SKM-1 treated with dmso at 0.1 percent for 144 hours (cell line): ENCODE measurements at regions not wholly inside any gene's neighbourhood (a gene's known extent, or its start where the extent isn't known, plus 50 kb on each side); places are given as distances from the start of the nearest gene placed in this dataset.
"Not testable (repeated sequence)": the region's sequence is repeated elsewhere in the genome, so short reads cannot be mapped to it uniquely, and the experiment has no call there.

Source experiments
- DNase-seq: peaks from one replicate; lab custom pipeline; 2025; ENCODE audit not compliant: unreplicated experiment; lab: John Stamatoyannopoulos, UW

DNA sequence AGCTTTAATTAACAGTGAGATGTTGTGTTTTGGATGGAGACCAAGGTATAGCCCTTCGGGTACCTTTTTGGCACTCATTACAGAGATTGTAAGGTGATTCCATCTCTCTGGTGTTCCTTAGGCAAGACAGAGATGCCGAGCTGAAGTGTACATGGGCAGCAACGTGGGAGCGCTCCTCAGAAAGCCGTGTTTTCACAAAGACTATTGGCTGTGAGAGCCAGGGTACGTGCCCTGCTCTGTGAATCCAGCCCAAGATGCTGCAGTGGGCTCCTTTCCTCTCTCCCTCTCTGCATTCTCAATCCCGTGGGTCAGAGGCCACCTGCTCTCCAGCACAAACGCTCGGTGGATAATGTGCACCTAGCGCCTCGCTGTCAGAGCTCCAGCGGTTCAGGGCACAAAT is 203.0 kb upstream of the EPHA4 start:
- no peak for DNase-seq

DNA sequence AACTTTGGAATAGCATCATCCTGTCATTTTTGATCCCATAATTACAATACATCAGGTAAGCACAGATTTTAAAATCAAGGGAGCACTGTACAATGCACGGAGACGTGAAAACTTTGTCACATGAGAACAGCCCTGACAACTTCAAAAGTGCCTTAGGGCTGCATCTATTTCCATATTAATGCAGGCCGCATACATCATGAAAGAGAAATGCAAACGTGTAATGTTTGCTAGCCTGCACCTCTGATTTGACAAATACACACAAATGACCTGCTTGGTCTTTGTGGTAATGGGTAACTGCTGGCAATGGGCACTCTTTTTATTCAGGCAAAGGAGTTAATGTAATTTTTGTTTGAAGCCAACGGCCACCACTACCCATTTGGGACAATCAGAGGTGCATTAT is 202.0 kb upstream of the EPHA4 start:
- no peak for DNase-seq

DNA sequence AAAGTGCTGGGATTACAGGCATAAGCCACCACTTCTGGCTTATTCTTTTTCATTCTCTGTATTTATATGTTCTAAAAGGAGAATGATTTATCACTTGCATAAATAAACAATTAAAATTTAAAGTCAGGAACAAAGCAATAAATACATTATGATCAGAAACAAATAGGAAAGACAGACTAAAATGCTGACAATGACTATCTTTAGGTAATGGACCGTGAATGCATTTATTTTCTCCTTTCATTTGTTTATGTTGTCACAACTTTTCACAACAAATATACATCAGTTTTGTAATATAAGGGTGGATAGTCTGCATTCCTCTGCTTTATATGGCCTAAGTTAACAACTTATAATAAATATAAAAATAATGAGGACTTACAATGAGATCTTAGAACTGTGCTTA is 199.2 kb upstream of the EPHA4 start:
- no peak for DNase-seq

DNA sequence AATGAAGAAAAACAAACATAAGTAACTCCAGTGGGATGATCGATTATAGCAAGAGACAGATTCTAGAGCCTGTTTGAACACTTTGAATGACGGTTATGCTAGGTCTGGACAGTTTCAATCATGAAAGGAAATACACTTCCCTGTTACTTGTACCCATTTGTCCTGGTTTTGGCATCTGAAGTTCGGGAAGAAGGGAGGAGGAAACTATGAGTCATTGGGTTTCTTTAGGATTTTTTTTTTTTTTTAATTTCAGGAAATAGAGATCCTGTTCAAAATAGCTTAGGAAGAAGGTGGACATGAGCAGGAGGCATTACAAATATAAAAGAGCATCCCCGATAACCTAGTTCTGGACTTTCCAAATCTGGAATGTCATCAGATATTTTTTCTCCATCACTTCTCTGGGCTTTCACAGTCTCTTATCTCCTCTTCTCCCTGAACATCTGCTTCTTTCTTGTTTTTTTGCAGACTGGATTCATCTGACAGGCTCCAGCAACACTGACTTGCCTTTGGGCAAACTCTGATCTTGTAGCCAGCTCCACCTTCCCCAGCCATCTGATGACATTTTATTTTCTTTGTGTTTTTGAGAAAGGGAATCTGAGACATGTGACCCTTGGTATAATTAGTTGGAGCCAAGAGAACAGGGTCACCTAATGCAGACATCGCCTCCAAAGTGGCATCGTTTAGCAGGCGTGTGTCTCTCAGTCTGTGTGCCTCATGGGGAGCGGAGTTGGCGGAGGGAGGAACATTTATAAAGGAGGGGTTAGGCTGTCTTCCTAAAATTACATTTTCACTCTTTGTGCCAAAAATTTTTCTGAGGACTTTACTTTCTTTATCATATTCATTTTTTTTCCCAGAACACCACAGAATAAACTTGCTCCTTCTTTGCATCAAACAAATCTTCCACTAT is 195.3 kb upstream of the EPHA4 start:
- no peak for DNase-seq

DNA sequence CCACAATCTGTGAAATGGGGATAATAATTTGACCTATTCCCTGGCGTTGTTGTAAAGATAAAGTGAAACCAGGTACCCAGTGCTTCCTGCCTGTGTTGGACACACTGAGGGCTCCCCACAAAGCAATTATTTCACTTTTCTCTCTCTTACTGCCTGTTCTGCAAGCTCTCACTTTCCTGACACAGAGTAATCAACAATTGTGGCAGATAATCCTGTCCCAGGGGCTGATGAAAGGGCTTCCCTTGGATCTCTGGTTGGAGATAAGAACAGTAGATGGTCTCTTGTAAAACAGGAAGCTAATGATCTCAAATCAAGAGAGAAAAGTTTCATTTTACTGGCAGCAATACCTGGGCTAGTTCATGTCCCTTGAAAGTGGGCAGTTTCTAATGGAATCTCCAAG is 190.4 kb upstream of the EPHA4 start:
- DNase-seq = no peak

DNA sequence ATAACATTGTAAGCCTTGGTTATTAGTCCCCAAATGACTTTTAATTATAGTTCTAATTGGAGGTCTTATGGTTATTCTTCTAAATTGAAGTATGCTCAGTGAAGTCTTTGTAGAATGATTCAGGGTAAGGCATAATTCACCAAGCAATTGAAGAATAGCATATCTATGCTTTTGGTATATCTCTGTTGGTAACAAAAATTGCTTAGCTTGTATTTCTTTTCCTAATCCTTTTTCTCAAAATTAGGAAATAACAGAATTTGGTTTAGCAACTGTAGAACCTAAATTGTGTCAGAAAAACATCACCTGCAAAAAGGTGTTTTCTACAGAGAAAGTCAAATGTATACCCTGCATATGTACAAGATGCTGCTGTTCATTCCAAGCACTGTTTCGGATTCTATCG is 189.2 kb upstream of the EPHA4 start:
- DNase-seq = no peak

DNA sequence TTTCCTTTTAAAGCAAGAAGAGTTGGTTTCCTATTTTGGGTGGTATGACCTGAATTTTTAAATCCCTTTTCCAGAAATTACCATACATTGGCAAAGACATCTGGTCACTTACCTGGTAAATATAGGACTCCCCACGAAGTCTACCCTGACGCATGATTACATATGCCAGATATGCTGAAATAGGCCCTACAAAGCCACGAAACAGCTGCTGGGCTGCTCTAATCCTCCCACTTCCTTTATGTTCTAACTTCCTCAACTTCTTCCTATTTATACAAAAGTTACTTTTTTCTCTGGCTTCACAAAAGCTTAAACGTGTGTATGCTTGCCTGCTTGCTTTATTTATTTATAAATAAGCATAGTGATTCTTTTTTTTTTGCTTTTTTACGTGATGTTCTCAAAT is 186.0 kb upstream of the EPHA4 start:
- peak; percentile 82 for DNase-seq

DNA sequence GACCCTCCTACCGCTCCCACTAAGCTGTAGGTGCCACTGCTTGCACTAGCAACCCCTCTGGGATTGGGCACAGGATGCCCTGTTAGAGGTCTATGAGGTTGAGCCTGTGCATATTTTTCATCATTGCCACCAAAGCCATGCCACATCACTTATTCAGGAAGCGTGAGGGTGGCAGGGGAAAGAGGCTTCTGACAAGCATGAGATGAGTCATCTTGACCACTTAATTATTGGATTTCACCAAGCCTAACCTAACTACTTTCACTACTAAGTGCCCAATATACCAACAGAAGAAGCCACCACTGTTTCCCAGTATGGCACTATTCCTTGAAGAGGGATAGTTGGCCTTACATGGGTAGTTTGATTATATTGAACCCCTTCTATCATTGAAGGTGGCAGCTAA is 181.3 kb upstream of the EPHA4 start:
- DNase-seq = no peak

DNA sequence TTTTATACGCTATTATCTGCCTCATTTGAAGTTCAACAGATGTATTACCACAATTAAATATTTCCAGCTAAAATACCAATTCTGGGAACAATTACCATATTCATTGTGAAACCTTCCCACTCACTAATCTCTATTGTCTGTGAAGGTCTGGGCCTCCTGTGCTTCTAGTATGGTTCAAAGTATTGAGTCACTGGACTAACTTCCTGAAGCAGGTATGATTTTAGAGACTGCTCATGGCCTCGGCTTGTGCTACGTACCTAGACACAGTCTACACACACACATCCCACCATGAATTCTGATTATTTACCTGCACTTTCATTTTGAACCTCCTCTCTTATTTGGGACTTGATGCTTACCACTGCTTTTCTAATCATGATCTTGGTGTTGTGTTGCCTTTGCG is 180.7 kb upstream of the EPHA4 start:
- DNase-seq = no peak

DNA sequence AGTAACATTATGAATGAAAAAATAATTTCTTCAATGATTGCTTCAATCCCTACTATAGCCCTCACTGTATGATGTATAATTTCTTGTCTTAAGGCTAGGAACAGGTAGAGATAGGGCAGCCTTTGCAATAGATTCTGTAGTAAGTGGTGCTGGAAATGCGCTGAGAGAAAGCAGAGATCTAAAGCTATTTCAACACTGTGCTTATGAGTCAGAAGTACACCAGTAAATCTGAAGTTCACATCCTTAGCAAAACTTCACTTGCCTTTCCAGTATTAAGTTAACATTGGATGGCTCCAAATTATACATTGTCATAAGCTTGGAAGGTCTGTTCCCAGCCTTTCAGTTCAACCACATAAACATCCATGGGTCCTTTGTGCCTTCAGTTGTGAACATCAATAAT is 178.2 kb upstream of the EPHA4 start:
- DNase-seq = no peak

DNA sequence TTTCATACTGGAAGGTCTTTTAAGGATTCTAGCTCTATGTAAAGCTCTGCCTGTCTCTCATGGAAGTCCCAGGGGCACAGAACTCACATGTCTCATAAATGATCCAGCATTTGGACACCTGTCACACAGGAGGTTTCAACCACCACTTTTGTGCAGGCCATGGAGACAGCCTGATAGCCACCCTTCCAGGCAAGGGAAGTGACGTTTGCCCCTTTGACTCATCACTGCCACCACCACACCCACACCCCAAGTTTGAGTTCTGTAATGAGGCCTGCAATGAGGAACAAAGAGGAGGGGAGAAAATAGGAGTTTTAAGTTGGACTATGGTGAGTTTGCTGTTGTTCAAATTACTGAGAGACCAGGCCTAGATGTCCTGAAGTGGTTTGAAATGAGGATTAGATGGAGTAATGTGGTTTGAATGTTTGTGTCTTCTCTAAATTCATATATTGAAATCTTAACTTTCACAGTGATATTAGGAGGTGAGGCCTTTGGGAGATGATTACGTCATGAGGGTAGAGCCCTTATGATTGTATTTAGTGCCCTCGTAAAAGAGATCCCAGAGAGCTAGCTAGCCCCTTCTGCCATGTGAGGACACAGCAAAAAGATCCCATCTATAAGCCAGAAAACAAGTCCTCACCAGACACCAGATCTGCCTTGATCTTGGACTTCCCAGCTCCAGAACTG is 175.3 kb upstream of the EPHA4 start:
- no peak for DNase-seq

DNA sequence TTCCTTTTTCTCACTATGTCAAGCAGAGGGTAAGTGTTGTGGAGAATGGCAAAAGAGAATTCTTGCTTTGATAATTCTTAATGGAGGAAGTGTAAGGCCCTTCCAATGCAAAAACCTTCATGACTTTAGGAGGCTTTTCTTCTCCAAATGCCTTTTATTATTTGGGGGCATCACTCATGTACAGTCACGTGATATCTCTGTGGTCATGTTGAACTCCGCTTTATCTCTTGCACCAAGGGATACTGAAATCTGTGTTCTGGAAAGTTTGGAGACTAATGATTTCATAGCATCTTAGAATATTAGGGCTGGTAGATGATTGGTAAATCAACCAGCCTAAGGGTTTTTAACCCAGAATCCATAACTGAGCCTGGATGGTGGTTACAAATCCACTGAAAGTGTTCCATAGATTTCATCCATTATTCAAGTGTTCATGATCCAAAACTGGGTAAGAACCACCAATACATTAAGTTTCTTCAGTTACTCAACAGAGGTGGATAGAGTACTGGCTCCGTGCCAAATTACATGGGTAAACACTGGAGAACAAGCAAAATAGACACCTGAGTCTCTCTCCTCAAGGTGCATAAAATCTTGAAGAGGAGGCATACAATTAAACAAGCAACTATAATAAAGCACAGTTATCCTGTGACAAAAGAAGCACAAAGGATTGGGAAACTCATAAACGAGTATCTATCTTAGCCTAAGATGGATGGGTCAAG is 169.6 kb upstream of the EPHA4 start:
- no peak for DNase-seq

DNA sequence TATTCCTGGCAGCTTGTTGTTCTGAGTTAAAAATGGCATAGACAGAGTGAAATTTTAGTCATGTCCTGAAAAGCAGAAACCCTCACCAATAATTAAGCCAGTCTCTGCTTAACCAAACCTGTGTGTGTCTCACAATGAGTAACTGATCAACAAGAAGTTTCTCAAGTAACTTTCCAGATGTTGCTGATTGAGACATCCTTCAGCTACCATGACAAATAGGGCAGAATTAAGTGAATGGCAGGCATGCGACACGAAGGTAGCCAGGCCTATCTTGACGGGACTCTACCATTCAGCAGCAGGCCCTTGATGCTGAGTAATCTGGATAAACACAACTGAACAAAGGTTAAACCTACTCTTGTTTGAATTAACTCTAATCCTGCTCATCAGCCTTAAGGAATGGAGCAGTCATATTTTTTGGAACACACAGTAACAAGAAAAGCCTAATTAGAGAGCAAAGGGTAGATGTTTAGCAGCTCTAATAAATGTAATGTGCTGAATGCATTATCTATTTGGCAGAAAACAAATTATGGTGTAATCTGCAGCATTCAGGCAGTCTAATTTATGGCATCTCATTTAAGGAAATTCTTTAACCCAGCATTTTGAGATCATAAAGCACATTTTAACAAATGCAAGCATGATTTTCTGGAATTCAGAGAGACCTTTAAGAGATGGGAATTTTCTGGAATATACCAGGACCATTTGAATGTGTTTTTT is 159.5 kb upstream of the EPHA4 start:
- no peak for DNase-seq

DNA sequence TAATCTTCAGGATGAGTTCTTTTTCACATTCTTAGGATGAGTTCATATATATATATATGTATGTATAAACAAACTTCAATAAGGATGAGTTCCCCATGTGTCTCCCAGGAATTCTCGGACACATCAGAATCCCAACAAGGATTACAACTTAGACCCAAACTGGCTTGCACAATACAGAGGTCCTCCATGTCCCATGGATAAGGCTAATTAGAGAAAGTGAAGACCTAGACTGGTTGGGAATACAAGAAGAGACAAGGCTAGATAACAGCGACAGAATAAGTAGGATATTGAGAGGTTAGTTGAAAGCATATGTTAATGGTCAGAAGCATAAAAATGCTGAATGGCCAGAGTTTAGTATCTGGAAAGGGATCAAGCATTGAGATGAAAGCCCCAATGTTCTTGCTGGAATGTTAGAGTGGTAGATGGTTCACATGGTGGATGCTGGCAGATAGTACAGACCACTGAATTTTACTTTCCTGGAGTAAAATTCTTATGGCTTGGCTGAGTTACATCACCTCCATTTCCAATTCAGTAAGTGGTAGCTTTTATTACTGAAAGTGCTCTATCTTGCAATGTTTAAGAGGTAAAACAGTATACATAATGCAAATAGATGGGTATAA is 154.9 kb upstream of the EPHA4 start:
- DNase-seq = no peak

DNA sequence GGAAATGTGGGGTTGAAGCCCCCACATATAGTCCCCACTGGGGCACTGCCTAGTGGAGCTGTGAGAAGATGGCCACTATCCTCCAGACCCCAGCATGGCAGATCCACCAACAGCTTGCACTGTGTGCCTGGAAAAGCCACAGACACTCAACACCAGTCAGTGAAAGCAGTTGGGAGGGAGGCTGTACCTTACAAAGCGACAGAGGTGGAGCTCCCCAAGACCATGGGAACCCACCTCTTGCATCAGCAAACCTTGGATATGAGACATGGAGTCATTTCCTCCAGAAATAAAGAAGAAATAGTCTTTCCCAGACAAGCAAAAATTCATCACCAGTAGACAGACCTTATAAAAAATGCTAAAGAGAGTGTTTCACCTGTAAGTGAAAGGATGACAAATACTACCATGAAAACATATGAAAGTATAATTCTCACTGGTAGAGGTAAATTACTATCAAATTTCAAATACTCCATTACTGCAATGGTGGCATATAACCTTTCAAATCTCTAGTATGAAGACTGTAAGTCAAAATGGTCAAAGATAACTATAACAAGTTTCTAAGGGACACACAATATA is 152.6 kb upstream of the EPHA4 start:
- no peak for DNase-seq

DNA sequence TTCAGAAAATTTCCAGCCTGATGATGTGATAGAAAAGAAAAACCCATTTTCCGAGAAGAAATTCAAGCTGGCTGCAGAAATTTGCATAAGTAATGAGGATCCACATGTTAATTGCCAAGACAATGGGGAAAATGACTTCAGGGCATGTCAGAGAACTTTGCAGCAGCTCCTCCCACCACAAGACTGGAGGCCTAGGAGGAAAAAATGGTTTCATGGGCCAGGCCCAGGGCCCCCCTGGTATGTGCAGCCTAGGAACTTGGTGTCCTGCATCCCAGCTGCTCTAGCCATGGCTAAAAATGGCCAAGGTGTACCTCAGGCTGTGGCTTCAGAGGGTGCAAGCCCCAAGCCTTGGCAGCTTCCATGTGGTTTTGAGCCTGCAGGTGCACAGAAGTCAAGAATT is 152.0 kb upstream of the EPHA4 start:
- DNase-seq = not testable (repeated sequence)

DNA sequence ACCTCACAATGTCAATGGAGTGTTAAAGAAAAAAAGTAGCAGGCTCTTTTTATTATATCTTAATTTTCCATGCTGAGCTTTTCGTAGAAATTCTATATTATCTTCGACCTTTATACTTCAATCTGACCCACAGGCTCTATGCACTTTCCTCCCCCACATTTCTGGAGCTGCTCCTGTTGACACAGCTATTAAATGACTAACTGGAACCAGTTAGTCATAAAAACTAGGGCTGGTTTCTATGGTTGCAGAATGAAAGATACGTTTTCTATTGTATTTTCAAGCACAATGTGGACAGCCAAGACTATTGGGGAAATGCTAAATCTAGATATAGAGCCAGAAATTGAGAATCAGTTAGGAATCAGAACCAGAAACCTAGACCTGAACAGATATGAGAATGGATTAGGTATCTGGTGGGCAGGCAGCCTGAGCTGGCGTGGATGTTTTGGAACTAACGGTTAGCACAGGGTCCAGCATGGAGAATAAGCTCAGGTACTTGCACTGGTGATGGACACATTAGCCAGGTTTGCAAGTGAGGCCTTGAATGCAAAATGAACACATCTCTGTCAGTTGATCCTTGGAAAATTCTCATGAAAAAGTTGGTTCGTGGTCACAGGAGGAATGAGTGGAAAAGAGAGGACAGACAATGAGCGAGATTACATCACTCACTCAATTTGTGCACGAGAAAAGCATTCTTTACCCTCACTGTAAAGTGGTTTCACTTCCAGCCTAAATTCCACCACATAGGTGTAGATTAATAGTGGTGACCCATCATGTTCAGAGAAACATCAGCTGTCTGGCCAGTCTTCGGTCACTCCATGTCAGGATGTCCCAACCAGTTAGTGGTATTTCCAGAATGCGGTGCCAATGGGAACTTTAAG is 144.6 kb upstream of the EPHA4 start:
- no peak for DNase-seq

DNA sequence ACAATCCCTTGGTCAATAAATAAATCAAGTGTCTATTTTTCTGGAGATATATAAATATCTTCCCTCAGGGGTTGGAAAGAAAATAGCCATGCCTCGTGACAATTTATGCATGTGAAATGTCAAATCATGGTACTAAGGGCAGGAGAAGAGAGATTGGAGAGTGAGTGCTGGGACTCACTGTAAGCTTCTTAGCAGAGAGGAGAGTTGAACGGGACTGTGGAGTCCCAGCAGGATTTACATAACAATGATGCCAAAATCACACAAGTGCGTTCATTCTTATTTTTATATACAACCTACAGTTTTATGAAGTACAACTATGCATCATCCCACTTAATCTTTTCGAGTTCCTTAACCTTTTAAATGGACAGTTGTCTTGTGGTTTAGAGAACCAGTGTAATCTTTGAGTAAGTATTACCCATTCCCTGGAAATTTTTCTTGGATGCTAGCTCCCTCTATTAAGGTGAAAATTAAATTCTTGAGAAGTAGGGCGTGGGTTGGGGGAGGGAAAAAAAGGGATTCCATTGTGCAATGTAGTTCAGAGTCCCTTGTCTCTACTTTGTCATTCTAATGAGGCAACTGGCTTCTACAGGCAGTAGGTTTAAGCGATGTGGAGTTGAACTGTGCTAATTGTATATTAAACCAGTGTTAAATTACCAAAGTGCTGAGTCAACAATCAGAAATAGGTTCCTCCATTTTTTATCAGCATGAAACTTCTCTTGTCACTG is 143.6 kb upstream of the EPHA4 start:
- DNase-seq = no peak

DNA sequence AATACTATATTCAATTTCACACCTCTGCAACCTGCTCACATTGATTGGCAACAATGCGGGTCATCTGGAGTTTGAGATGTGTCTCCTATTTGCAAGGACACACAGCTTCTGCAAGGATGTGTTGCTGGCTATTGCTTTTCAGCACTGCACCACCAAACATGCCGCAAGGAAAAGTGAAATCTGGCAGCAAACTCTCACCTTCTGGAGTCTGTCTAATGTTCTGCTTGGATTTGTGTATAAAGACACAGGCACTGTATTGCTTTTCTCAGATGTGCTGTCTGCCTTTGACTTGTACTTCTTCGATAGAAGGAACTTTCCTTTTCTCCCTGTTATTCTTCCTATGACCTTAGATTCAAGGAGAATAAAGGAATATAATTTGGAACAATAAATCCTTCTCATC is 138.6 kb upstream of the EPHA4 start:
- DNase-seq = no peak
